ENCODE measurements at regions not wholly inside any gene's neighbourhood (a gene's known extent, or its start where the extent isn't known, plus 50 kb on each side); places are given as distances from the start of the nearest gene placed in this dataset.

GRCh38 chr6:94377835-94378234 lies 958.5 kb upstream of the EPHA7 start:
- no peak for DNase-seq
- intact Hi-C loops (cut with micrococcal nuclease), result no loop called here
- no peaks in the 10 kb centered on the region for H3K36me3 Mint-ChIP-seq
- H3K9me3 Mint-ChIP-seq, result peaks cover 0 to 9% (median 4%) of the 10 kb centered on the region in 8 donors
- Histone ChIP-seq H3K4me3 (ENCODE audit: low read length in 2 of 2) (no peak overlapping the region), H3K27ac (ENCODE audit: low read depth, low read length) (no peak overlapping the region), H3K36me3 (ENCODE audit: insufficient read depth, low read length) (no peaks in the 10 kb centered on the region), H3K9me3 (ENCODE audit: control insufficient read depth in 1 of 2, low read length in 2 of 2) (no peaks in the 10 kb centered on the region), H3K27me3 (ENCODE audit: insufficient read depth, low read length) (no peaks in the 10 kb centered on the region), H3K4me1 (ENCODE audit: insufficient read depth, low read length) (no peaks in the 10 kb centered on the region)
- ChIA-PET CTCF (ENCODE audit: partially characterized antibody) (no interaction called here), POLR2A (ENCODE audit: partially characterized antibody) (no interaction called here)
- H3K27me3 Mint-ChIP-seq, result no peaks in the 10 kb centered on the region
- H3K4me3 Mint-ChIP-seq, result no peak overlapping the region
- H3K4me1 Mint-ChIP-seq, result no peaks in the 10 kb centered on the region
- H3K27ac Mint-ChIP-seq, result no peak overlapping the region

- Mint-ChIP-seq H3K27me3 (no peaks in the 10 kb centered on the region), H3K4me1 (no peaks in the 10 kb centered on the region), H3K27ac (no peak overlapping the region), H3K4me3 (no peak overlapping the region), H3K36me3 (no peaks in the 10 kb centered on the region), H3K9me3 (peaks cover 0 to 9% (median 4%) of the 10 kb centered on the region in 8 donors)
- Histone ChIP-seq H3K9me3 (ENCODE audit: control insufficient read depth in 1 of 2, low read length in 2 of 2) (no peaks in the 10 kb centered on the region), H3K36me3 (ENCODE audit: insufficient read depth, low read length) (no peaks in the 10 kb centered on the region), H3K4me1 (ENCODE audit: insufficient read depth, low read length) (no peaks in the 10 kb centered on the region), H3K27ac (ENCODE audit: low read depth, low read length) (no peak overlapping the region), H3K4me3 (ENCODE audit: low read length in 2 of 2) (no peak overlapping the region), H3K27me3 (ENCODE audit: insufficient read depth, low read length) (no peaks in the 10 kb centered on the region)
- no peak for DNase-seq
- ChIA-PET POLR2A (ENCODE audit: partially characterized antibody) (no interaction called here), CTCF (ENCODE audit: partially characterized antibody) (interaction anchor here (1.0 kb wide), 1 partner anchor 10 kb away, joined by 3 read pairs; no protein-coding TSS in a partner anchor)
- intact Hi-C loops (cut with micrococcal nuclease), result no loop called here
Measured at GRCh38 chr6:94376876-94377275, 957.5 kb upstream of the EPHA7 start.

GRCh38 chr6:94372229-94372628 lies 952.9 kb upstream of the EPHA7 start:
- Histone ChIP-seq H3K36me3 (ENCODE audit: insufficient read depth, low read length) (no peaks in the 10 kb centered on the region), H3K4me3 (ENCODE audit: low read length in 2 of 2) (no peak overlapping the region), H3K4me1 (ENCODE audit: insufficient read depth, low read length) (no peaks in the 10 kb centered on the region), H3K9me3 (ENCODE audit: control insufficient read depth in 1 of 2, low read length in 2 of 2) (no peaks in the 10 kb centered on the region), H3K27ac (ENCODE audit: low read depth, low read length) (no peak overlapping the region), H3K27me3 (ENCODE audit: insufficient read depth, low read length) (no peaks in the 10 kb centered on the region)
- POLR2A ChIA-PET (ENCODE audit: partially characterized antibody), result no interaction called here
- no peaks in the 10 kb centered on the region for H3K27me3 Mint-ChIP-seq
- no peaks in the 10 kb centered on the region for H3K36me3 Mint-ChIP-seq
- no peak overlapping the region for H3K4me3 Mint-ChIP-seq
- no peak for DNase-seq
- intact Hi-C loops (cut with micrococcal nuclease), result no loop called here
- no peak overlapping the region for H3K27ac Mint-ChIP-seq
- no peaks in the 10 kb centered on the region for H3K4me1 Mint-ChIP-seq
- H3K9me3 Mint-ChIP-seq, result peaks cover 0 to 4% (median 3%) of the 10 kb centered on the region in 8 donors
- CTCF ChIA-PET (ENCODE audit: partially characterized antibody), result no interaction called here

GRCh38 chr6:94367316-94367715 lies 948.0 kb upstream of the EPHA7 start:
- ChIA-PET POLR2A (ENCODE audit: partially characterized antibody) (no interaction called here), CTCF (ENCODE audit: partially characterized antibody) (interaction anchor here (1.0 kb wide), 1 partner anchor 9 kb away, joined by 3 read pairs; no protein-coding TSS in a partner anchor)
- Histone ChIP-seq H3K27me3 (ENCODE audit: insufficient read depth, low read length) (no peaks in the 10 kb centered on the region), H3K9me3 (ENCODE audit: control insufficient read depth in 1 of 2, low read length in 2 of 2) (no peaks in the 10 kb centered on the region), H3K27ac (ENCODE audit: low read depth, low read length) (no peak overlapping the region), H3K4me1 (ENCODE audit: insufficient read depth, low read length) (no peaks in the 10 kb centered on the region), H3K4me3 (ENCODE audit: low read length in 2 of 2) (no peak overlapping the region), H3K36me3 (ENCODE audit: insufficient read depth, low read length) (no peaks in the 10 kb centered on the region)
- no peak overlapping the region for H3K4me3 Mint-ChIP-seq
- no peak for DNase-seq
- no peak overlapping the region for H3K27ac Mint-ChIP-seq
- peaks cover 0 to 11% (median 3%) of the 10 kb centered on the region in 8 donors for H3K9me3 Mint-ChIP-seq
- H3K4me1 Mint-ChIP-seq, result no peaks in the 10 kb centered on the region
- no peaks in the 10 kb centered on the region for H3K27me3 Mint-ChIP-seq
- no peaks in the 10 kb centered on the region for H3K36me3 Mint-ChIP-seq
- intact Hi-C loops (cut with micrococcal nuclease), result no loop called here

GRCh38 chr6:94362061-94362864 lies 942.9 kb upstream of the EPHA7 start:
- no peak overlapping the region for H3K4me3 Mint-ChIP-seq
- DNase-seq, result no peak
- intact Hi-C loops (cut with micrococcal nuclease), result no loop called here

GRCh38 chr6:94361304-94362060 lies 942.1 kb upstream of the EPHA7 start:
- Mint-ChIP-seq H3K4me1 (no peaks in the 10 kb centered on the region), H3K4me3 (no peak overlapping the region), H3K27ac (no peak overlapping the region), H3K36me3 (no peaks in the 10 kb centered on the region), H3K9me3 (peaks cover 0 to 13% (median 2%) of the 10 kb centered on the region in 8 donors), H3K27me3 (no peaks in the 10 kb centered on the region)
- Histone ChIP-seq H3K36me3 (ENCODE audit: insufficient read depth, low read length) (no peaks in the 10 kb centered on the region), H3K4me3 (ENCODE audit: low read length in 2 of 2) (no peak overlapping the region), H3K27ac (ENCODE audit: low read depth, low read length) (no peak overlapping the region), H3K9me3 (ENCODE audit: control insufficient read depth in 1 of 2, low read length in 2 of 2) (no peaks in the 10 kb centered on the region), H3K27me3 (ENCODE audit: insufficient read depth, low read length) (no peaks in the 10 kb centered on the region), H3K4me1 (ENCODE audit: insufficient read depth, low read length) (no peaks in the 10 kb centered on the region)
- intact Hi-C loops (cut with micrococcal nuclease), result no loop called here
- ChIA-PET POLR2A (ENCODE audit: partially characterized antibody) (no interaction called here), CTCF (ENCODE audit: partially characterized antibody) (no interaction called here)
- peak in 1 of 5 donors; percentile 32 for DNase-seq

More at GRCh38 chr6:94362061-94362864, 942.9 kb upstream of the EPHA7 start:
- Mint-ChIP-seq H3K27ac (no peak overlapping the region), H3K4me1 (no peaks in the 10 kb centered on the region), H3K27me3 (no peaks in the 10 kb centered on the region), H3K36me3 (no peaks in the 10 kb centered on the region), H3K9me3 (peaks cover 0 to 13% (median 2%) of the 10 kb centered on the region in 8 donors)
- CTCF ChIA-PET (ENCODE audit: partially characterized antibody), result no interaction called here
- H3K36me3 ChIP-seq (ENCODE audit: insufficient read depth, low read length), result no peaks in the 10 kb centered on the region
- H3K4me3 ChIP-seq (ENCODE audit: low read length in 2 of 2), result no peak overlapping the region
- no peaks in the 10 kb centered on the region for H3K4me1 ChIP-seq (ENCODE audit: insufficient read depth, low read length)
- no peaks in the 10 kb centered on the region for H3K27me3 ChIP-seq (ENCODE audit: insufficient read depth, low read length)
- no peaks in the 10 kb centered on the region for H3K9me3 ChIP-seq (ENCODE audit: control insufficient read depth in 1 of 2, low read length in 2 of 2)
- POLR2A ChIA-PET (ENCODE audit: partially characterized antibody), result no interaction called here
- no peak overlapping the region for H3K27ac ChIP-seq (ENCODE audit: low read depth, low read length)

- Histone ChIP-seq H3K36me3 (ENCODE audit: insufficient read depth, low read length) (no peaks in the 10 kb centered on the region), H3K4me1 (ENCODE audit: insufficient read depth, low read length) (no peaks in the 10 kb centered on the region), H3K9me3 (ENCODE audit: control insufficient read depth in 1 of 2, low read length in 2 of 2) (no peaks in the 10 kb centered on the region), H3K27ac (ENCODE audit: low read depth, low read length) (no peak overlapping the region), H3K27me3 (ENCODE audit: insufficient read depth, low read length) (no peaks in the 10 kb centered on the region), H3K4me3 (ENCODE audit: low read length in 2 of 2) (no peak overlapping the region)
- H3K27ac Mint-ChIP-seq, result no peak overlapping the region
- H3K9me3 Mint-ChIP-seq, result peaks cover 0 to 2% (median 0%) of the 10 kb centered on the region in 8 donors
- no peaks in the 10 kb centered on the region for H3K27me3 Mint-ChIP-seq
- no peaks in the 10 kb centered on the region for H3K36me3 Mint-ChIP-seq
- ChIA-PET CTCF (ENCODE audit: partially characterized antibody) (no interaction called here), POLR2A (ENCODE audit: partially characterized antibody) (no interaction called here)
- H3K4me1 Mint-ChIP-seq, result no peaks in the 10 kb centered on the region
- DNase-seq, result no peak
- intact Hi-C loops (cut with micrococcal nuclease), result no loop called here
- H3K4me3 Mint-ChIP-seq, result no peak overlapping the region
Measured at GRCh38 chr6:94357381-94357980, 938.1 kb upstream of the EPHA7 start.

Measured in CD4-positive, alpha-beta memory T cell (primary cell).